ENCODE measurements at regions not wholly inside any gene's neighbourhood (a gene's known extent, or its start where the extent isn't known, plus 50 kb on each side); places are given as distances from the start of the nearest gene placed in this dataset.

- Histone ChIP-seq H3K4me1 (ENCODE audit: control insufficient read depth in 1 of 2, insufficient read depth in 2 of 2, low read length in 2 of 2) (no peaks in the 10 kb centered on the region), H3K79me2 (ENCODE audit: insufficient read depth, low read length) (no peaks in the 10 kb centered on the region), H3K27me3 (ENCODE audit: control insufficient read depth in 2 of 2, insufficient read depth in 2 of 2, low read length in 2 of 2) (no peaks in the 10 kb centered on the region), H3K4me3 (replicated peaks in 1 of 3; ENCODE audit: low read depth in 2 of 3, low read length in 3 of 3) (no peak overlapping the region), H3K9ac (ENCODE audit: insufficient read depth, low read length, poor library complexity, severe bottlenecking) (no peak overlapping the region), H3K9me3 (replicated peaks in 1 of 2; ENCODE audit: control insufficient read depth in 1 of 2, insufficient read depth in 1 of 2, low read length in 2 of 2) (no peaks in the 10 kb centered on the region), H3K36me3 (replicated peaks in 1 of 2; ENCODE audit: control insufficient read depth in 1 of 2, insufficient read depth in 2 of 2, low read length in 2 of 2) (no peaks in the 10 kb centered on the region), H3K4me2 (replicated peaks; ENCODE audit: extremely low read depth, low read length, poor library complexity, severe bottlenecking) (no peak overlapping the region), H3K27ac (ENCODE audit: low read depth in 1 of 2, low read length in 2 of 2) (no peak overlapping the region), H4K20me1 (ENCODE audit: insufficient read depth, low read length) (no peaks in the 10 kb centered on the region), H2AFZ (ENCODE audit: insufficient read depth, low read depth, low read length, poor library complexity, severe bottlenecking) (no peak overlapping the region)
- Mint-ChIP-seq H3K4me3 (no peak overlapping the region), H3K27me3 (ENCODE audit: low read depth in 3 of 3) (no peaks in the 10 kb centered on the region), H3K27ac (no peak overlapping the region), H3K9me3 (peaks cover 1 to 11% (median 3%) of the 10 kb centered on the region in 7 donors), H3K36me3 (no peaks in the 10 kb centered on the region), H3K4me1 (peaks cover 5% of the 10 kb centered on the region)
- no peak for TF ChIP-seq CTCF (IDR thresholded peaks at IDR 0.05)
- DNase-seq: no peak
- intact Hi-C loops (cut with micrococcal nuclease): no loop called here
- WGBS (ENCODE audit: insufficient coverage): 67% methylated on average over 1 of the region's 3 CpGs
Measured at GRCh38 chr7:81873559-81873958, 103.7 kb upstream of the HGF start.

- Mint-ChIP-seq H3K4me3 (no peak overlapping the region), H3K4me1 (peaks cover 5% of the 10 kb centered on the region)
- no peak overlapping the region for H3K27ac ChIP-seq (ENCODE audit: low read depth in 1 of 2, low read length in 2 of 2)
Measured at GRCh38 chr7:81871606-81872265, 101.9 kb upstream of the HGF start.

More at GRCh38 chr7:81871606-81872265, 101.9 kb upstream of the HGF start:
- Mint-ChIP-seq H3K36me3 (no peaks in the 10 kb centered on the region), H3K27ac (no peak overlapping the region), H3K27me3 (ENCODE audit: low read depth in 3 of 3) (no peaks in the 10 kb centered on the region), H3K9me3 (peaks cover 2 to 11% (median 4%) of the 10 kb centered on the region in 7 donors)
- Histone ChIP-seq H3K36me3 (replicated peaks in 1 of 2; ENCODE audit: control insufficient read depth in 1 of 2, insufficient read depth in 2 of 2, low read length in 2 of 2) (no peaks in the 10 kb centered on the region), H3K4me1 (ENCODE audit: control insufficient read depth in 1 of 2, insufficient read depth in 2 of 2, low read length in 2 of 2) (no peaks in the 10 kb centered on the region), H3K79me2 (ENCODE audit: insufficient read depth, low read length) (no peaks in the 10 kb centered on the region), H3K9ac (ENCODE audit: insufficient read depth, low read length, poor library complexity, severe bottlenecking) (no peak overlapping the region), H2AFZ (ENCODE audit: insufficient read depth, low read depth, low read length, poor library complexity, severe bottlenecking) (no peak overlapping the region), H3K4me3 (replicated peaks in 1 of 3; ENCODE audit: low read depth in 2 of 3, low read length in 3 of 3) (no peak overlapping the region), H3K4me2 (replicated peaks; ENCODE audit: extremely low read depth, low read length, poor library complexity, severe bottlenecking) (no peak overlapping the region), H3K27me3 (ENCODE audit: control insufficient read depth in 2 of 2, insufficient read depth in 2 of 2, low read length in 2 of 2) (no peaks in the 10 kb centered on the region), H4K20me1 (ENCODE audit: insufficient read depth, low read length) (no peaks in the 10 kb centered on the region), H3K9me3 (replicated peaks in 1 of 2; ENCODE audit: control insufficient read depth in 1 of 2, insufficient read depth in 1 of 2, low read length in 2 of 2) (no peaks in the 10 kb centered on the region)
- intact Hi-C loops (cut with micrococcal nuclease): no loop called here
- DNase-seq: no peak
- TF ChIP-seq CTCF (IDR thresholded peaks at IDR 0.05): no peak
- 96% methylated on average over 5 of the region's 6 CpGs for WGBS (ENCODE audit: insufficient coverage)
